ENCODE measurements at regions not wholly inside any gene's neighbourhood (a gene's known extent, or its start where the extent isn't known, plus 50 kb on each side); places are given as distances from the start of the nearest gene placed in this dataset.

DNA sequence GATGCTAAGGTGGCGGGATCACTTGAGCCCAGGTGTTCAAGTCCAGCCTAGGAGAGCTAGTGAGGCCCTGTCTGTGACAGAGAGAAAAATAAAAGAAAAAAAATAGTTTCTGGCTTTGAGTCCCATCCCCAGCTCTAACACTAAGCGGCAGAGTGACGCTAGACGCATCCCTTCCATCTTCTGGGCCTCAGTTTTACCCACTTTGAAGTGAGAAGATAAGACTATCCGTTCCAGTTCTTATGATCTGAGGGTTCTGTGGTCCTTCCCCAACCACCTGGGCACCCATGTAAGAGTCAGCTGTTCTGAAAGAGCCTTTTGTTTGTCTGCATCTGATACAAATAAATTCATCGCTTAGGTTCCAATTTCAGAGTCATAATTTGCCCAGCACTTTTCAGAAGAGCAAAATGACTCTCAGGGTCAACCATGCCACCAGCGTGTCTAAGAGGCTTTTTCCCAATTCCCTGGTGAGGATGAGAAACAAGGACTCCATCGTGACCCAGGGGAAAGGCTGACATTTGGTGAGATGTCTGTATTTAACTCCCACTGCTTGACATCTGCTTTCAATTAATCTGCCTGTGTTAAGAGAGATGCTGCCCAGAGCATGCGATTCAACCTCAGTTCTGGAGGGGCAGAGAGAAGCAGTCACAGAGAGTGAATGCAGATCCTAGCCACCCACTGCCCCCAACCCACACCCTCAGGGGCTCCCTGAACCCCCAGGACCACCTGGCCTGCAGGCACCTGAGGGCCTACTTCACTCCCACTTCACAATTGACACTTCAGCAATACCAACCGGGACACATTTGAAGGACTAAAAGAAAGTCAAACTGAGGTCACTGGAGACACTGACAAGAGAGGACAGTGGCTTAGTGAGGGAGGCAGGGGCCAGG, 131.6 kb upstream of the TOP1 start:
- Histone ChIP-seq H3K18ac (ENCODE audit: low read length) (no peak overlapping the region), H3K4me1 (ENCODE audit: control insufficient read depth, low read depth, low read length) (no peaks in the 10 kb centered on the region), H3K23ac (ENCODE audit: low read length) (no peak overlapping the region), H3K4me2 (ENCODE audit: low read length) (no peak overlapping the region), H2BK15ac (replicated peaks; ENCODE audit: low read depth) (no peak overlapping the region), H3K4ac (ENCODE audit: low read depth, low read length) (no peak overlapping the region), H2BK5ac (ENCODE audit: low read length) (no peak overlapping the region), H2AK5ac (ENCODE audit: low read length) (no peak overlapping the region), H3K79me2 (ENCODE audit: control insufficient read depth, insufficient read depth, low read length) (no peaks in the 10 kb centered on the region), H3K79me1 (ENCODE audit: low read length) (no peaks in the 10 kb centered on the region), H3K56ac (ENCODE audit: low read length) (no peak overlapping the region), H3K27me3 (ENCODE audit: insufficient read depth, low read length, poor library complexity) (no peaks in the 10 kb centered on the region), H3K27ac (ENCODE audit: low read depth, low read length) (no peak overlapping the region), H3K36me3 (ENCODE audit: control insufficient read depth, insufficient read depth, low read length) (no peaks in the 10 kb centered on the region), H4K8ac (ENCODE audit: low read depth, low read length) (no peak overlapping the region), H4K5ac (ENCODE audit: low read length) (no peak overlapping the region), H2BK120ac (ENCODE audit: low read depth, low read length) (no peak overlapping the region), H3K9ac (ENCODE audit: low read length) (no peak overlapping the region), H3K4me3 (ENCODE audit: low read length) (no peak overlapping the region)
- WGBS (ENCODE audit: extremely low coverage, insufficient coverage, low lambda C conversion rate): no CpG with 5 or more reads among the region's 10 CpGs
- no peak for DNase-seq

DNA sequence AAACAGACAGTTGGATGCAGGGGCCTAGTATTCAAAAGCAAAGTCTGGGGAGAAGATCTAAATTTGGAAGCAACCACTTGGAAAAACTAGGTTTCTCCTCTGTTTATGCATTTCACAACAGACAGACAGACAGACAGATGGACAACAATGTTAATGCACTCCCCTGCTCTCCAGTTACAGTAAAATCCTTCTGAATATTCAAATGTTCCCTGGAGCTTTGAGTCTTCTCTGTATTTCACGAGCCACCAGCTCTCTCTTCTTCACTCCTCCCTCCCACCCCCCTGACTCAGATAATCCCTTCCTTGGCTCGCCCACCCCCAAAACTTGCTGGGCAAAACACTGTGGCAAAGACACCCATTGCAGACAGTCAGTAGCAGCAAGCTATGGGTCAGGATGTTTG, 129.3 kb upstream of the TOP1 start:
- H3K4ac ChIP-seq (ENCODE audit: low read depth, low read length): no peak overlapping the region
- H3K27ac ChIP-seq (ENCODE audit: low read depth, low read length): no peak overlapping the region
- H3K18ac ChIP-seq (ENCODE audit: low read length): no peak overlapping the region
- no peaks in the 10 kb centered on the region for H3K4me1 ChIP-seq (ENCODE audit: control insufficient read depth, low read depth, low read length)
- no peak overlapping the region for H4K8ac ChIP-seq (ENCODE audit: low read depth, low read length)
- H3K23ac ChIP-seq (ENCODE audit: low read length): no peak overlapping the region
- no peaks in the 10 kb centered on the region for H3K79me2 ChIP-seq (ENCODE audit: control insufficient read depth, insufficient read depth, low read length)
- no peak overlapping the region for H3K56ac ChIP-seq (ENCODE audit: low read length)
- H3K4me3 ChIP-seq (ENCODE audit: low read length): no peak overlapping the region
- H3K4me2 ChIP-seq (ENCODE audit: low read length): no peak overlapping the region
- no peak for DNase-seq
- H4K5ac ChIP-seq (ENCODE audit: low read length): no peak overlapping the region
- H2BK15ac ChIP-seq (replicated peaks; ENCODE audit: low read depth): no peak overlapping the region
- H2AK5ac ChIP-seq (ENCODE audit: low read length): no peak overlapping the region
- no peak overlapping the region for H3K9ac ChIP-seq (ENCODE audit: low read length)
- H2BK5ac ChIP-seq (ENCODE audit: low read length): no peak overlapping the region
- no peaks in the 10 kb centered on the region for H3K79me1 ChIP-seq (ENCODE audit: low read length)
- no peaks in the 10 kb centered on the region for H3K27me3 ChIP-seq (ENCODE audit: insufficient read depth, low read length, poor library complexity)
- H3K36me3 ChIP-seq (ENCODE audit: control insufficient read depth, insufficient read depth, low read length): no peaks in the 10 kb centered on the region
- no peak overlapping the region for H2BK120ac ChIP-seq (ENCODE audit: low read depth, low read length)
- WGBS (ENCODE audit: extremely low coverage, insufficient coverage, low lambda C conversion rate): no CpG with 5 or more reads among the region's 2 CpGs

DNA sequence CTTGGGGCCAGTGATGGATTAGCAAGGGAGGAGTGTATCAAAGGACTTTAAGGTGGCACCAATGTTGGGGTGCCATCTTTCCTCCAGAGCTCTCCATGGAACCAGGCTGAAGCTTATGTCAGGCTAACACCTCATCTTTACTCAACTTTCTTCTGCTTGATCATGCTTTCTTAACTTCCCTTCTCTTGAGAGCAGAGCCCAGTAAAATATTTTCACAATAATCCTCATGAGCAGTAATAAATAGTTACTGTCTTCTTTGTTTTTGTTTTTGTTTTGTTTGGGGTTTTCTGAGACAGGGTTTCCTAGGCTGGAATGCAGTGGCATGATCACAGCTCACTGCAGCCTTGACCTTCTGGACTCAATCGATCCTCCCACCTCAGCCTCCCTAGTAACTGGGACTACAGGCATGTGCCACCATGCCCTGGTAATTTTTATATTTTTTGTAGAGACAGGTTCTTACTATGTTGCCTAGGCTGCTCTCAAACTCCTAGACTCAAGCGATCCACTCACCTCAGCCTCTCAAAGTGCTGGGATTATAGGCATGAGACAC, 127.9 kb upstream of the TOP1 start:
- no peak overlapping the region for H3K23ac ChIP-seq (ENCODE audit: low read length)
- no peaks in the 10 kb centered on the region for H3K4me1 ChIP-seq (ENCODE audit: control insufficient read depth, low read depth, low read length)
- no peak overlapping the region for H2BK5ac ChIP-seq (ENCODE audit: low read length)
- no peak overlapping the region for H2BK120ac ChIP-seq (ENCODE audit: low read depth, low read length)
- H4K5ac ChIP-seq (ENCODE audit: low read length): no peak overlapping the region
- H3K9ac ChIP-seq (ENCODE audit: low read length): no peak overlapping the region
- H3K4ac ChIP-seq (ENCODE audit: low read depth, low read length): no peak overlapping the region
- no peaks in the 10 kb centered on the region for H3K27me3 ChIP-seq (ENCODE audit: insufficient read depth, low read length, poor library complexity)
- H3K79me2 ChIP-seq (ENCODE audit: control insufficient read depth, insufficient read depth, low read length): no peaks in the 10 kb centered on the region
- no peak overlapping the region for H2AK5ac ChIP-seq (ENCODE audit: low read length)
- H3K56ac ChIP-seq (ENCODE audit: low read length): no peak overlapping the region
- H3K79me1 ChIP-seq (ENCODE audit: low read length): no peaks in the 10 kb centered on the region
- DNase-seq: no peak
- no peak overlapping the region for H2BK15ac ChIP-seq (replicated peaks; ENCODE audit: low read depth)
- H4K8ac ChIP-seq (ENCODE audit: low read depth, low read length): no peak overlapping the region
- H3K4me2 ChIP-seq (ENCODE audit: low read length): no peak overlapping the region
- no peak overlapping the region for H3K18ac ChIP-seq (ENCODE audit: low read length)
- no CpG with 5 or more reads among the region's 2 CpGs for WGBS (ENCODE audit: extremely low coverage, insufficient coverage, low lambda C conversion rate)
- H3K27ac ChIP-seq (ENCODE audit: low read depth, low read length): no peak overlapping the region
- H3K36me3 ChIP-seq (ENCODE audit: control insufficient read depth, insufficient read depth, low read length): no peaks in the 10 kb centered on the region
- no peak overlapping the region for H3K4me3 ChIP-seq (ENCODE audit: low read length)

DNA sequence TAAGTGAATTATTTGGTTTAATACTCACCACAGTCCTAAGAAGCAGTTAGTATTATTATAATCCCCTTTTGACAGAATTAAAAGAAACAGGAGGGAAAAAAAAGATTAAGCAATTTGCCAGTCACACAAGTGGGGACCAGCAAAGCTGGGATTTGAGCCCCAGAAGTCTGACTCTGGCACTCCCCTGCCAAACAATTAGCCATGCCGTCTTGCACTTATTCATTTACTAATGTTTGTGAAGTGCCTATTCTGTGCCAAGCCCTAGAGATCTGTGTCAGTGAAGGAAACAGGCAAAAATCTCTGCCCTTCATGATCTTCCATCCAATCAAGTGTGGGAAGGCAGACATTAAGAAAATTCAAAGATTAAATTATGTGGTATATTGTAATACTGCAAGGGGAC, 126.0 kb upstream of the TOP1 start:
- H3K4me2 ChIP-seq (ENCODE audit: low read length): no peak overlapping the region
- H2BK120ac ChIP-seq (ENCODE audit: low read depth, low read length): no peak overlapping the region
- H2BK5ac ChIP-seq (ENCODE audit: low read length): no peak overlapping the region
- H3K4me3 ChIP-seq (ENCODE audit: low read length): no peak overlapping the region
- H2BK15ac ChIP-seq (replicated peaks; ENCODE audit: low read depth): no peak overlapping the region
- H3K18ac ChIP-seq (ENCODE audit: low read length): no peak overlapping the region
- no peaks in the 10 kb centered on the region for H3K79me1 ChIP-seq (ENCODE audit: low read length)
- H4K8ac ChIP-seq (ENCODE audit: low read depth, low read length): no peak overlapping the region
- no peak overlapping the region for H4K5ac ChIP-seq (ENCODE audit: low read length)
- no peak overlapping the region for H3K9ac ChIP-seq (ENCODE audit: low read length)
- no peaks in the 10 kb centered on the region for H3K4me1 ChIP-seq (ENCODE audit: control insufficient read depth, low read depth, low read length)
- H3K23ac ChIP-seq (ENCODE audit: low read length): no peak overlapping the region
- no peak overlapping the region for H3K56ac ChIP-seq (ENCODE audit: low read length)
- H3K4ac ChIP-seq (ENCODE audit: low read depth, low read length): no peak overlapping the region
- H3K27me3 ChIP-seq (ENCODE audit: insufficient read depth, low read length, poor library complexity): no peaks in the 10 kb centered on the region
- WGBS (ENCODE audit: extremely low coverage, insufficient coverage, low lambda C conversion rate): no CpG with 5 or more reads among the region's 1 CpG
- no peaks in the 10 kb centered on the region for H3K36me3 ChIP-seq (ENCODE audit: control insufficient read depth, insufficient read depth, low read length)
- no peaks in the 10 kb centered on the region for H3K79me2 ChIP-seq (ENCODE audit: control insufficient read depth, insufficient read depth, low read length)
- H3K27ac ChIP-seq (ENCODE audit: low read depth, low read length): no peak overlapping the region
- DNase-seq: no peak
- H2AK5ac ChIP-seq (ENCODE audit: low read length): no peak overlapping the region

DNA sequence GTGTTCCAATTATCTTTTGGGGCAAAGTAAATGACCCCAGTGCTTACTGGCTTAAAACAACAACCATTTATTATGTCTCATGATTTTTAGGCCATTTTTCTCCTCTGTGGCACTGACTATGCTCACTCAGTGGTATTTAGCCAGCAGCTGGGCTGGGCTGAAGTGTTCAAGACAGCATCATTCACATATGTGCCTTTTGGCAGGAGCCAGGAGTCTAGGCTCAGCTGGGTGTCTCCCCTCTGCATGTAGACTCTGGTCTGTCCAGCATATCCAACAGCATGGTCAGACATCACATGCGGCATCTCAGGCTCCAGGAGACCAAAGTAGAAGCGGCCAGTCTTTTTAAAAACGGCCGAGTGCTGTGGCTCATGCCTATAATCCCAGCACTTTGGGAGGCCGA, 120.3 kb upstream of the TOP1 start:
- Histone ChIP-seq H3K9ac (ENCODE audit: low read length) (no peak overlapping the region), H3K79me2 (ENCODE audit: control insufficient read depth, insufficient read depth, low read length) (no peaks in the 10 kb centered on the region), H3K56ac (ENCODE audit: low read length) (no peak overlapping the region), H3K36me3 (ENCODE audit: control insufficient read depth, insufficient read depth, low read length) (no peaks in the 10 kb centered on the region), H3K4me3 (ENCODE audit: low read length) (no peak overlapping the region), H3K27me3 (ENCODE audit: insufficient read depth, low read length, poor library complexity) (no peaks in the 10 kb centered on the region), H4K5ac (ENCODE audit: low read length) (no peak overlapping the region), H3K4me2 (ENCODE audit: low read length) (no peak overlapping the region), H3K4me1 (ENCODE audit: control insufficient read depth, low read depth, low read length) (no peaks in the 10 kb centered on the region), H3K18ac (ENCODE audit: low read length) (no peak overlapping the region), H2BK120ac (ENCODE audit: low read depth, low read length) (no peak overlapping the region), H2BK15ac (replicated peaks; ENCODE audit: low read depth) (no peak overlapping the region), H3K27ac (ENCODE audit: low read depth, low read length) (no peak overlapping the region), H2AK5ac (ENCODE audit: low read length) (no peak overlapping the region), H3K23ac (ENCODE audit: low read length) (no peak overlapping the region), H3K79me1 (ENCODE audit: low read length) (no peaks in the 10 kb centered on the region), H2BK5ac (ENCODE audit: low read length) (no peak overlapping the region), H4K8ac (ENCODE audit: low read depth, low read length) (no peak overlapping the region), H3K4ac (ENCODE audit: low read depth, low read length) (no peak overlapping the region)
- no peak for DNase-seq
- no CpG with 5 or more reads among the region's 5 CpGs for WGBS (ENCODE audit: extremely low coverage, insufficient coverage, low lambda C conversion rate)

Measured in mesendoderm (in vitro differentiated cells).